H1 (cell line): ENCODE measurements at regions not wholly inside any gene's neighbourhood (a gene's known extent, or its start where the extent isn't known, plus 50 kb on each side); places are given as distances from the start of the nearest gene placed in this dataset.

Experiments
- CHD1 ChIP-seq: IDR thresholded peaks from 2 replicates; pipeline ENCODE4 v1.6.1; 2012; ENCODE audit warnings: low read depth, low read length, improper control_type of control experiment
- SP2 ChIP-seq: IDR thresholded peaks from 2 replicates; pipeline ENCODE4 v1.6.1; 2012; ENCODE audit warnings: mild to moderate bottlenecking, low read length, inconsistent platforms

- no peak for TF ChIP-seq CHD1
- TF ChIP-seq SP2, result no peak
- TF ChIP-seq, all 59 proteins: peak for 0
Measured at GRCh38 chr4:7128644-7129043, 60.8 kb upstream of the GRPEL1 start (continued).
